ENCODE measurements at regions not wholly inside any gene's neighbourhood (a gene's known extent, or its start where the extent isn't known, plus 50 kb on each side); places are given as distances from the start of the nearest gene placed in this dataset.

- CTCF ChIA-PET, result no interaction called here
- no peak for DNase-seq (ENCODE audit: low read depth, low spot score)
- Histone ChIP-seq H3K27ac (ENCODE audit: low read depth, low read length) (no peak overlapping the region), H3K9me3 (ENCODE audit: control insufficient read depth, insufficient read depth, low read length) (no peaks in the 10 kb centered on the region), H3K4me3 (ENCODE audit: low read depth, low read length) (no peak overlapping the region), H3K27me3 (ENCODE audit: control insufficient read depth, insufficient read depth, low read length) (no peaks in the 10 kb centered on the region)
- no peak for TF ChIP-seq CTCF (IDR thresholded peaks at IDR 0.05; ENCODE audit: low read depth, low read length)
- POLR2A ChIA-PET, result no interaction called here
Observed at GRCh38 chr5:173534664-173535063, 81.8 kb downstream of the BOD1 start.

- Histone ChIP-seq H3K27me3 (ENCODE audit: control insufficient read depth, insufficient read depth, low read length) (no peaks in the 10 kb centered on the region), H3K9me3 (ENCODE audit: control insufficient read depth, insufficient read depth, low read length) (no peaks in the 10 kb centered on the region), H3K27ac (ENCODE audit: low read depth, low read length) (no peak overlapping the region), H3K4me3 (ENCODE audit: low read depth, low read length) (no peak overlapping the region)
- ChIA-PET POLR2A (no interaction called here), CTCF (interaction anchor here (1.3 to 1.4 kb wide), 2 partner anchors 9 to 240 kb away, joined by 3 read pairs; no protein-coding TSS in a partner anchor)
- no peak for DNase-seq (ENCODE audit: low read depth, low spot score)
- TF ChIP-seq CTCF (IDR thresholded peaks at IDR 0.05; ENCODE audit: low read depth, low read length), result no peak
Observed at GRCh38 chr5:173534031-173534430, 82.4 kb downstream of the BOD1 start.

- H3K27ac ChIP-seq (ENCODE audit: low read depth, low read length), result no peak overlapping the region
- DNase-seq (ENCODE audit: low read depth, low spot score), result no peak
- H3K4me3 ChIP-seq (ENCODE audit: low read depth, low read length), result no peak overlapping the region
- ChIA-PET CTCF (interaction anchor here (0.7 to 1.4 kb wide), 3 partner anchors 8 to 238 kb away, joined by 3 read pairs; no protein-coding TSS in a partner anchor), POLR2A (no interaction called here)
- TF ChIP-seq CTCF (IDR thresholded peaks at IDR 0.05; ENCODE audit: low read depth, low read length), result no peak
- H3K27me3 ChIP-seq (ENCODE audit: control insufficient read depth, insufficient read depth, low read length), result no peaks in the 10 kb centered on the region
- H3K9me3 ChIP-seq (ENCODE audit: control insufficient read depth, insufficient read depth, low read length), result no peaks in the 10 kb centered on the region
Observed at GRCh38 chr5:173532689-173533250, 83.7 kb downstream of the BOD1 start.

GRCh38 chr5:173531863-173532262 lies 84.6 kb downstream of the BOD1 start:
- TF ChIP-seq CTCF (IDR thresholded peaks at IDR 0.05; ENCODE audit: low read depth, low read length), result no peak
- H3K4me3 ChIP-seq (ENCODE audit: low read depth, low read length), result no peak overlapping the region
- no peak overlapping the region for H3K27ac ChIP-seq (ENCODE audit: low read depth, low read length)
- ChIA-PET POLR2A (no interaction called here), CTCF (no interaction called here)
- no peak for DNase-seq (ENCODE audit: low read depth, low spot score)
- H3K9me3 ChIP-seq (ENCODE audit: control insufficient read depth, insufficient read depth, low read length), result no peaks in the 10 kb centered on the region
- H3K27me3 ChIP-seq (ENCODE audit: control insufficient read depth, insufficient read depth, low read length), result no peaks in the 10 kb centered on the region

GRCh38 chr5:173530547-173530946 lies 85.9 kb downstream of the BOD1 start:
- CTCF ChIA-PET, result interaction anchor here (0.5 kb wide), 1 partner anchor 148 kb away, joined by 3 read pairs; no protein-coding TSS in a partner anchor
- H3K27me3 ChIP-seq (ENCODE audit: control insufficient read depth, insufficient read depth, low read length), result no peaks in the 10 kb centered on the region
- POLR2A ChIA-PET, result no interaction called here
- DNase-seq (ENCODE audit: low read depth, low spot score), result no peak
- no peak overlapping the region for H3K27ac ChIP-seq (ENCODE audit: low read depth, low read length)
- TF ChIP-seq CTCF (IDR thresholded peaks at IDR 0.05; ENCODE audit: low read depth, low read length), result no peak
- H3K4me3 ChIP-seq (ENCODE audit: low read depth, low read length), result no peak overlapping the region
- no peaks in the 10 kb centered on the region for H3K9me3 ChIP-seq (ENCODE audit: control insufficient read depth, insufficient read depth, low read length)
